OCI-LY3 (cell line): ENCODE measurements at regions not wholly inside any gene's neighbourhood (a gene's known extent, or its start where the extent isn't known, plus 50 kb on each side); places are given as distances from the start of the nearest gene placed in this dataset.

Experiments
- CTCF ChIP-seq: fragments of 200-600, 300-600 bp; sonication (generic); IDR thresholded peaks from 2 replicates; pipeline ENCODE4 v1.5.1; 2014; ENCODE audit warnings: antibody characterized with exemption, low read length, low read depth
- EZH2phosphoT487 ChIP-seq: fragments of 200-600 bp; shearing (Covaris generic); IDR thresholded peaks from 2 replicates; pipeline ENCODE4 v1.6.1; 2018; ENCODE audit warnings: antibody characterized with exemption, mixed run types, low read depth

GRCh38 chr10:3482200-3482993 is 302.6 kb downstream of the KLF6 start:
- TF ChIP-seq CTCF (no peak), EZH2phosphoT487 (no peak)
